MCF 10A (cell line): ENCODE measurements at regions not wholly inside any gene's neighbourhood (a gene's known extent, or its start where the extent isn't known, plus 50 kb on each side); places are given as distances from the start of the nearest gene placed in this dataset.

ENCODE experiments used
- BruUV-seq: library from RNA; stranded (reverse); fragments of 400-500 nt; replicated peaks from 2 replicates; lab custom pipeline; 2021; lab: Mats Ljungman, UMichigan
- CTCF ChIA-PET: fragments of 300-600 bp; sonication (Branson Sonifier 250); formaldehyde crosslinking; extraction: SDS; loops from one replicate; lab custom pipeline; 2021; ENCODE audit warnings: antibody characterized with exemption, inconsistent platforms; lab: Yijun Ruan, JAX
- POLR2A ChIA-PET: fragments of 300-600, 350-650 bp; sonication (Branson Sonifier 250); formaldehyde crosslinking; extraction: SDS; loops from one replicate; lab custom pipeline; 2020; ENCODE audit warnings: antibody characterized with exemption, inconsistent platforms; lab: Yijun Ruan, JAX
- DNase-seq: peaks from one replicate; pipeline ENCODE4 v3.0.0-alpha.2; 2018; ENCODE audit not compliant: unreplicated experiment
- H3K27ac Mint-ChIP-seq: one replicate; pipeline ENCODE4 v1.8.0; 2022; ENCODE audit warnings: mild to moderate bottlenecking, low read depth, mixed read lengths; ENCODE audit not compliant: unreplicated experiment
- H3K27me3 Mint-ChIP-seq: one replicate; pipeline ENCODE4 v1.8.0; 2022; ENCODE audit warnings: mixed read lengths; ENCODE audit not compliant: insufficient read depth, unreplicated experiment
- H3K36me3 Mint-ChIP-seq: one replicate; pipeline ENCODE4 v1.8.0; 2022; ENCODE audit warnings: mild to moderate bottlenecking, moderate library complexity, mixed read lengths; ENCODE audit not compliant: insufficient read depth, unreplicated experiment
- H3K4me1 Mint-ChIP-seq: one replicate; pipeline ENCODE4 v1.8.0; 2022; ENCODE audit warnings: mixed read lengths; ENCODE audit not compliant: insufficient read depth, unreplicated experiment
- H3K4me3 Mint-ChIP-seq: one replicate; pipeline ENCODE4 v1.8.0; 2022; ENCODE audit warnings: mild to moderate bottlenecking, moderate library complexity, mixed read lengths; ENCODE audit not compliant: unreplicated experiment
- H3K9me3 Mint-ChIP-seq: one replicate; pipeline ENCODE4 v1.8.0; 2022; ENCODE audit warnings: mixed read lengths; ENCODE audit not compliant: unreplicated experiment
- CTCF ChIP-seq: fragments of 200-600 bp; IDR thresholded peaks from one replicate; pipeline ENCODE4 v1.8.0; 2022; ENCODE audit warnings: antibody characterized with exemption, mild to moderate bottlenecking; ENCODE audit not compliant: unreplicated experiment
- intact Hi-C: fragments of 100-400 bp; cut with micrococcal nuclease; formaldehyde crosslinking; loops from 2 replicates; pipeline ENCODE4 v1.14.1; 2022

- no peaks in the 10 kb centered on the region for H3K9me3 Mint-ChIP-seq
- no peaks in the 10 kb centered on the region for H3K27me3 Mint-ChIP-seq
- H3K4me3 Mint-ChIP-seq: no peak overlapping the region
- H3K36me3 Mint-ChIP-seq: no peaks in the 10 kb centered on the region
- BruUV-seq: no TSS peak
- no peak for DNase-seq
- no peak overlapping the region for H3K27ac Mint-ChIP-seq
- POLR2A ChIA-PET: interaction anchor here (1.0 kb wide), 1 partner anchor 17 kb away, joined by 3 read pairs; no protein-coding TSS in a partner anchor
- TF ChIP-seq CTCF: no peak
- intact Hi-C loops: no loop called here
- H3K4me1 Mint-ChIP-seq: peaks cover 5% of the 10 kb centered on the region
- CTCF ChIA-PET: interaction anchor here (0.6 to 0.7 kb wide), 2 partner anchors 75 to 119 kb away, joined by 4 read pairs; no protein-coding TSS in a partner anchor
These were observed 101.9 kb downstream of the EVX1 start for GRCh38 chr7:27344471-27344870.

- ChIA-PET CTCF (interaction anchor here (0.7 kb wide), 1 partner anchor 74 kb away, joined by 4 read pairs; no protein-coding TSS in a partner anchor), POLR2A (interaction anchor here (0.7 to 1.0 kb wide), 2 partner anchors 16 to 78 kb away, joined by 3 read pairs; no protein-coding TSS in a partner anchor)
- Mint-ChIP-seq H3K36me3 (no peaks in the 10 kb centered on the region), H3K27ac (no peak overlapping the region), H3K27me3 (no peaks in the 10 kb centered on the region), H3K4me1 (peaks cover 5% of the 10 kb centered on the region), H3K9me3 (no peaks in the 10 kb centered on the region), H3K4me3 (no peak overlapping the region)
- BruUV-seq: no TSS peak
- TF ChIP-seq CTCF: no peak
- no peak for DNase-seq
- intact Hi-C loops: no loop called here
These were observed 102.7 kb downstream of the EVX1 start for GRCh38 chr7:27345164-27345887.

DNA sequence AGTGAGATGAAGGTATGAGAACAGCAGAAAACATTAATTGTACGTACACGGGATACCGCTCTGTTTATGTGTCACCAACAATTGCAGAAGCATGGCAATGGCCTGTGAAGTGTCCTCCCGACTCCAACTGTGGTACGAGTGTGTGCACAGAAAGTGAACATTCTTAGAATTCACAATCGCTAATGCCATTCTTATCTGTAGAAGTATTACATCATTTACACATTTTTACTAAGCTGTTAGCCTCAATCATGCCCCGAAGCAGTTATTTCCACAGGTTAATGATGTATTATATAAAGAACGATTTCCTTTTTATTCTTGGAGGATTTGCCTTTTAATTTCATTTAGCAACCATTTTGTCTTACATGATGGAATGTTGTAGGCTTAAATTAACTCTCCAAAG is 103.4 kb downstream of the EVX1 start:
- Mint-ChIP-seq H3K27me3 (no peaks in the 10 kb centered on the region), H3K4me3 (no peak overlapping the region), H3K36me3 (no peaks in the 10 kb centered on the region), H3K27ac (no peak overlapping the region), H3K9me3 (no peaks in the 10 kb centered on the region), H3K4me1 (peaks cover 5% of the 10 kb centered on the region)
- intact Hi-C loops: no loop called here
- no peak for DNase-seq
- ChIA-PET POLR2A (interaction anchor here (1.7 kb wide), 1 partner anchor 19 kb away, joined by 9 read pairs; no protein-coding TSS in a partner anchor), CTCF (no interaction called here)
- no peak for TF ChIP-seq CTCF
- no TSS peak for BruUV-seq

DNA sequence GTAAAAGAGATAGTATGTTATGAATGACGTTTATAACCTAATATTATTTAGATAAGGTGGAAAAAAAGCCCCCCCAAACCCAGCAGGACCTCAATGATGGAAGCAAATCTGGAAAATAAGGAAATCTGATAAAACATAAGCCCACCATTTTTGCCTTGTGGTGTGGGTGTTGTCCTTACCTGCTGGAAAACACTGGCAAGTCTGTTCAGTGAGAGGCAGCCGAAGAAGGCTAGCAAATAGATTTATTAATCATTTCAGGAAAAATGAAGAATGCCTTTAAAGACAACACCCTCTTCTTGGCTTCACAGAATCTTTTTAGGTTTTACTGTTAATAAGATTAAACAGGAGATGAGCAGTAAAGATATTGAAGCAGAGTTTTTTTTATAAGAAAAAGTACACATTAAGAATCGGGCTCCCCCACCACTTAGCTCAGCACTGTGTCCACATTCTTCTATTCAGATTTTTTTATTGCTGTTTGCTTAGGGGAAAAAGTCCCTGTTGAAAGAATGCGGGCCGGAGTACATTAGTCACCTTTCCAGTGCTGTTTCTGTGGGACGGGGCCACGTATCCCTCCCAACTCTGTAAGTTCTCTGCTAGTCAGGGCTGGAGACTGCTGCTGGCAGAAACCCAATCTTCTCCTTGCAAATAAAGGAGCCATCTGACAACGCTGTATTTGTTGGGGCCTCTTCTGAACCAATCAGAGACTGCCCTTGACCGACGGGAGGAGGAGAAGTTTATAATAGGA is 104.1 kb downstream of the EVX1 start:
- no peaks in the 10 kb centered on the region for H3K9me3 Mint-ChIP-seq
- H3K27me3 Mint-ChIP-seq: no peaks in the 10 kb centered on the region
- peak; percentile 74 for DNase-seq
- H3K4me1 Mint-ChIP-seq: peaks cover 5% of the 10 kb centered on the region
- CTCF ChIA-PET: no interaction called here
- no peak overlapping the region for H3K27ac Mint-ChIP-seq
- H3K4me3 Mint-ChIP-seq: no peak overlapping the region
- POLR2A ChIA-PET: interaction anchor here (0.7 to 1.7 kb wide), 2 partner anchors 19 to 28 kb away, joined by 3 to 9 read pairs; no protein-coding TSS in a partner anchor
- H3K36me3 Mint-ChIP-seq: no peaks in the 10 kb centered on the region
- BruUV-seq: no TSS peak
- no peak for TF ChIP-seq CTCF
- intact Hi-C loops: no loop called here
